ENCODE measurements at regions not wholly inside any gene's neighbourhood (a gene's known extent, or its start where the extent isn't known, plus 50 kb on each side); places are given as distances from the start of the nearest gene placed in this dataset.
A peak's percentile ranks its signal among the peaks of the same experiment; 100 is the strongest.

- Histone ChIP-seq H3K27ac (ENCODE audit: low read depth in 2 of 2, low read length in 1 of 2) (no peak overlapping the region), H3K4me2 (peak overlapping the region; percentile 33; the same call in 1 of the 2 replicates), H3K9me2 (no peaks in the 10 kb centered on the region), H2AFZ (ENCODE audit: low read depth) (no peak overlapping the region), H3K79me2 (ENCODE audit: insufficient read depth) (no peaks in the 10 kb centered on the region), H3K4me1 (ENCODE audit: control insufficient read depth in 1 of 2, insufficient read depth in 2 of 2, low read depth in 1 of 2, low read length in 1 of 2) (no peaks in the 10 kb centered on the region), H3K27me3 (ENCODE audit: insufficient read depth) (no peaks in the 10 kb centered on the region), H3F3A (replicated peaks; ENCODE audit: insufficient read depth) (no peaks in the 10 kb centered on the region), H3K4me3 (ENCODE audit: low read depth in 2 of 2, low read length in 1 of 2) (no peak overlapping the region), H3K9me3 (no peaks in the 10 kb centered on the region), H3K9ac (no peak overlapping the region), H4K20me1 (ENCODE audit: insufficient read depth) (no peaks in the 10 kb centered on the region), H3K36me3 (replicated peaks in 1 of 2; ENCODE audit: control insufficient read depth in 1 of 2, insufficient read depth in 2 of 2, low read length in 1 of 2) (no peaks in the 10 kb centered on the region)
- WGBS (ENCODE audit: low lambda C conversion rate), result 2% methylated on average over 5 of the region's 5 CpGs
- DNase-seq, result no peak
- TF ChIP-seq USF2 (IDR thresholded peaks at IDR 0.05; ENCODE audit: borderline replicate concordance, low read depth, low read length) (no peak), IRF3 (IDR thresholded peaks at IDR 0.05; ENCODE audit: low read depth, low read length) (no peak), MEF2A (IDR thresholded peaks at IDR 0.05; ENCODE audit: borderline replicate concordance, low read depth) (no peak), RXRA (IDR thresholded peaks at IDR 0.05; ENCODE audit: borderline replicate concordance, low read depth) (no peak), FOXM1 (IDR thresholded peaks at IDR 0.05; ENCODE audit: low read depth) (no peak), FOSL2 (IDR thresholded peaks at IDR 0.05; ENCODE audit: borderline replicate concordance, low read depth) (peak; percentile 42; the same call in 1 of the 2 replicates), JUND (IDR thresholded peaks at IDR 0.05) (peak; percentile 8; the same call in 1 of the 2 replicates), TAF1 (IDR thresholded peaks at IDR 0.05; ENCODE audit: borderline replicate concordance, low read depth, low read length) (no peak), NFIC (IDR thresholded peaks at IDR 0.05; ENCODE audit: borderline replicate concordance) (no peak), RCOR1 (IDR thresholded peaks at IDR 0.05; ENCODE audit: low read length) (no peak), CTCF (IDR thresholded peaks at IDR 0.05) (no peak), FOXJ3 (CRISPR knock-in tag; IDR thresholded peaks at IDR 0.05) (no peak)
- TF ChIP-seq, protein P1, sequence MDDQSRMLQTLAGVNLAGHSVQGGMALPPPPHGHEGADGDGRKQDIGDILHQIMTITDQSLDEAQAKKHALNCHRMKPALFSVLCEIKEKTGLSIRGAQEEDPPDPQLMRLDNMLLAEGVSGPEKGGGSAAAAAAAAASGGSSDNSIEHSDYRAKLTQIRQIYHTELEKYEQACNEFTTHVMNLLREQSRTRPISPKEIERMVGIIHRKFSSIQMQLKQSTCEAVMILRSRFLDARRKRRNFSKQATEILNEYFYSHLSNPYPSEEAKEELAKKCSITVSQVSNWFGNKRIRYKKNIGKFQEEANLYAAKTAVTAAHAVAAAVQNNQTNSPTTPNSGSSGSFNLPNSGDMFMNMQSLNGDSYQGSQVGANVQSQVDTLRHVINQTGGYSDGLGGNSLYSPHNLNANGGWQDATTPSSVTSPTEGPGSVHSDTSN (IDR thresholded peaks at IDR 0.05), result peak; percentile 26
- TF ChIP-seq, protein P2, sequence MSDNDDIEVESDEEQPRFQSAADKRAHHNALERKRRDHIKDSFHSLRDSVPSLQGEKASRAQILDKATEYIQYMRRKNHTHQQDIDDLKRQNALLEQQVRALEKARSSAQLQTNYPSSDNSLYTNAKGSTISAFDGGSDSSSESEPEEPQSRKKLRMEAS (IDR thresholded peaks at IDR 0.05; ENCODE audit: low read depth), result no peak
- ChIA-PET POLR2A (no interaction called here), CTCF (no interaction called here)
Measured at GRCh38 chr7:113636727-113637421, 281.9 kb downstream of the PPP1R3A start.
